Stimulated activated naive CD8-positive, alpha-beta T cell treated with anti-CD3 and anti-CD28 coated beads, Interleukin-15, Interleukin-2, amounts not matched to agents 100 U/mL and 50 U/mL, for 24 hours (primary cell): ENCODE measurements at regions not wholly inside any gene's neighbourhood (a gene's known extent, or its start where the extent isn't known, plus 50 kb on each side); places are given as distances from the start of the nearest gene placed in this dataset.
A peak's percentile ranks its signal among the peaks of the same experiment; 100 is the strongest.

Source experiments
- ATAC-seq: fragments of 150-1000 bp; cut with Tn5 transposase; one replicate; pipeline ENCODE4 v1.10.0; 2021
- DNase-seq: peaks from one replicate; pipeline ENCODE4 v3.0.0; 2021

DNA sequence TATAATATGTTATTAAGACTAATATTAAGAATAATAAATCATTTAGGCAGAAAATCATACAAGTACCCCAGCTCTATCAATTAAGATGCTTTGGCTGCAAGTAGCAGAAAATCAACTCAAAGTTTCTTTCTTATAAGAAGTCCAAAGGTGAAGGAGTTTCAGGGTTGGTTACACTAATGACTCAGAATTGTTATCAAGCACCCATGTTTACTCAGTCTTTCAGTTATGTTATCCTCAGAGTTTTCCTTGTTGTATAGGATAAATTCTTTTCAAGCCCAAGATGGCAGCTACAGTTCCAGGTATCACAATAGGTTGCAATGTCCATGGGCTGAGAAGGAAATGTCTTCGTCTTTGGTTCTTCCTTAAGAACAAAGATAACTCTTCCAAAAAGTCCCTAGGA, 163.6 kb downstream of the TNFSF18 start:
- ATAC-seq = no peak
- DNase-seq = no peak

DNA sequence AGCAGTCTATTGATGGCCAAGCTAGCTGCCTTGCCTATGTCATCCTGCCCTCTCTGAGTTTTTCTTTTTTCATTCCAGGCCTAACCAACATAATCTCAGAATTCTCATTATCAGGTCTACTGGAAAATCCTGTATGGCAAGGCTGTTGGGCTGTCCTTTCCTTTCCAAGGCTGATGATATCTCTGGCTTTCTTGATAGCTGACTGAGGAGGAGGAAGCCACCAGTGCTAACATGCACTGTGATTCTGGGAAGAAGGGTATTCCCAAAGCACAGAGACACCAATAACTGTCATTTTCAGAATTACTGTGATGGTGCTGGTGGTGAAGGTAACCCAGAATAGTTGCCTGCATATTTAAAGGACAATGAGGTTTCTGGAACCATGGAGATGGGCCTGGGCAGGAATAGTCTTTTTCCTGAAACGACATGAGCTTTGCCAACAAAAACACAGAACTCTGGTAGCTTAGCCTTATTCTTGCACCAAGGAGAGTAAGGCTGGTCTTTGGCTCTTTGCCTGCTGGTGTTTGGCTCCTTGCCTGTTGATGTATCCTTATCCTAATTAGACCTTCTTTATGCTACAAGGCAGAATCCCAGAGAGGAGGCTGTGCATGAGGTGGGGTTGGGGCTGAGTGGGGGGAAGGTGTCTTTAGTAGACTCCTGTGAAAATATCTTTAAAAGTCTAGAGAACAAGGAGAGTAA, 157.4 kb downstream of the TNFSF18 start:
- DNase-seq (no peak), ATAC-seq (peak; percentile 45)

DNA sequence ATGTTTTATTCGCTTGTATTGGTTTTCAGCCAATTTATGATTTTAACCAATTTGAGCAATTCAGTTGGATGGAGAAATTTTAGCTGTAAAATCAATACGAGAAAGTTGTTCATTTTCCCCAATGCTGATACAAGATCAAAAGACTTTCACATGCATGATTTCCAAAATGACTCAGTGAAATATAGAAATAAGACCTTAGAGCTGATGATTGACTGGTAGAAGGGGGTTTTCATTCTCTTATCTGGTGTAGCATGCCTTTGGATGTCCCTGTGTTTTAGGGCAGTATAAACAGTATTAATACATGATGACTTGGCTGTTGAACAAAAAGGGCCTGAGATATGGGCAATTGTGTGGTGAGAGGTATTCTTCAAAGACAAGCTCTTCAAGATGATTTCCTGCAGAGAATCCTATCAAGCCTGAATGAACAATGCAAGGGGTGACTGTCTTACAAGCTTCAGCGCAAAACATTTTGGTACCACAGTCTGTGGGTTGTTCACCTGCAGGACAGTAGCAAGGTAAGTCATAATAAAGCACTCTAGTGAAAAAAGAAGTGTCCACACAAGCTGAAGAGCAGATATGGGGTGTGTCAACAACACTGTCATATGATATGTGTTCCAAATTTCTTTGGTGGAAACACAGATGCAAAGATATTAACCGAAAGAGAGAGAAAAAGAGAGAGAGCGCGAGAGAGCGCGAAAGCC, 156.2 kb downstream of the TNFSF18 start:
- ATAC-seq (peak; percentile 56), DNase-seq (no peak)

DNA sequence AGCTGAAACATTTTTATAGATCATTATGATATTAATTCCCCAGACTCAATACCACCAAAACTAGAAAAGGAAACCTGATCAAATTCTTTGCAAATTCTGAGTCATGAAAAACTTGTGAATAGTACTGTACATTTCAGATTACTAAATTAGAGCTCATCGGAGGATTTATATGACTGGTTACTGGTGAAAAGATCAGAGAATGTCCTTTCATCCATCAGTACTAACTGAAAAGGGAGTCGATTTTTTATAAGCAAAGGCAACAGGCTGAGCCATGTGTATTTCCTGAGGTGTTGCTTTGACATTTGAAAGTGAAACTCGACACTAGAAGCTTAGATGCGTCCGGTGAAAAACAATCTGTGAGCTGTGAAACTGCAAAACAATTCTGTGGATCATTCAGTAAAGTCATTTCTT, 155.7 kb downstream of the TNFSF18 start:
- ATAC-seq = peak; percentile 76
- no peak for DNase-seq

DNA sequence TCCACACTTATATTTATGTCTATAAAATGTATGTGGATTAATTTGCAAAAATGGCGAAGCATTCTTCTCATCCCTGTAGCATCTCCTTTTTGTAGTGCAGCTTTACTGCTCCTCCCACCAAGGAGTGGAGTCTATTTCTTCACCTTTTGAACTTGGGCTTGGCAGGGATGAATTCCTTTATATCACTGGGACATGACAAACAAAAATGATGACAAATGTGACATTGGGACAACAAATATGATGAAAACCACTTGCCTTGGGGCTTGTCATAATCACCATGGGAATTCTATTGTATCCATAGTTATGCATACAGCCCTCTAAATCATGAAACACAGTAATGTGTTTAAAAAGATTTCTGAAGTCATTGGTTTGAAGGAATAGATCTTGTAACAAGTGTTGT, 155.0 kb downstream of the TNFSF18 start:
- DNase-seq (no peak), ATAC-seq (no peak)

DNA sequence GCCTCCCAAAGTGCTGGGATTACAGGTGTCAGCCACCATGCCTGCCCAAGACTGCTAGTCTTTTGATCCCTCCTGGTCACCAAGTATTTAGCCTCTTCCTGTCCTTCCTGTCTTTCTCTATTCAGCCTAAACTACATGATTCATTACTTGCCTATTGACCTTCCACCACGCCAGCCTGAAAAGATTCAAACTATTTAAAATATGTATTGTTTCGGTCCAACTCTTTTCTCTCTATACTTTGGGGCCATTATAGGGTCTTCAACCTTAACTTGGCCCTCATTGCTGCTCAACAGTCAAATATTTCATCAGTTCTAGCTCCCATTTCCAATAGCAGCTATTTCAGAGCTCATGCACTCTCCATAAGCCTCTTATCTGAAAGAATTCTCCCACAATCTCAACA, 153.0 kb downstream of the TNFSF18 start:
- DNase-seq (no peak), ATAC-seq (no peak)

DNA sequence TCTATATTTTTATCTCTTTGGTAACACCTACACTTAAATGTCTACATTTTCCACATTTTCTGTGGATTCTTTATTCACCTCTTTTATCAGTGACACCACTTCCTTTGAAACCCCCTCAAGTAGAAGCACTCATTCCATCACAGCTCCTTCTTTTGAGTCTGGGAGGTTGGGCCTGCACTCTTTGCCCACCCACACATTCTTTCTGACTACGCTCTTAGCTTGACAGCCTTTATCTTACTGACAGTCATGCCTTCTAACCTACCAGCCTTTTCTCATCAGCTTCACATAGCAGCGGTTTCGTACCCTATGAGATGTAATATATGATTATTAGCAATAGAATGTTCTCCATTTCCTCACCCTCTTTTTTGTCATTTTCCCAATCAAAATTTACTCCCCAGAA, 151.9 kb downstream of the TNFSF18 start:
- DNase-seq (peak; percentile 19), ATAC-seq (peak; percentile 62)

DNA sequence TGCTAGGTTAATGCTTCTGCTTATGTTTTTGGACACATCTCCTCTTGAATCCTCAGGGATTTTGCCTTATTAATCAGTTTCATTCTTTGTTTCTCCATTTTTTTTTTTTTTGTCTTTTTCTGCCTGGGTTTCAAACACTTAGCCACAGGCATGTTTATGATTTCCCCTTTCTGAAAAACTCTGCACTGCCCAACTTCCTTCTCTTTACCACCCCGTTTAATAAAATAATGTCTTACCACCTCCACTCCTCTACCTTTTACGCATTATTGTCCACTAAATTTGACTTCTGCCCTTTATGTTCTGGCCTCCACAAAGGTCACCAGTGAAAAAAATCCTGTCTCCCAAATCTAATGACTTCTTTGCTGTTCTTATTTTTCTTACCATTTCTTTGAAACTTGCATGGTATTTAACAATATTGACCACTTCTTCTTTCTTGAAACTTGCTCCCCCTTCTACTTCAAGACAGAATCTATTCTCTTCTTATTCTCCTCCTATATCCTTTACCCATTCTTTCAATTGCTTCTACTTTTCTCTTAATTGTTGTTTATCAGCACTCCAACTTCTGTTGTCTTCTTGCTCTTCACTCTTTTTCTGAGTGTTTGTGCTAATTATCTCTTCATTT, 150.3 kb downstream of the TNFSF18 start:
- no peak for ATAC-seq
- DNase-seq = no peak

DNA sequence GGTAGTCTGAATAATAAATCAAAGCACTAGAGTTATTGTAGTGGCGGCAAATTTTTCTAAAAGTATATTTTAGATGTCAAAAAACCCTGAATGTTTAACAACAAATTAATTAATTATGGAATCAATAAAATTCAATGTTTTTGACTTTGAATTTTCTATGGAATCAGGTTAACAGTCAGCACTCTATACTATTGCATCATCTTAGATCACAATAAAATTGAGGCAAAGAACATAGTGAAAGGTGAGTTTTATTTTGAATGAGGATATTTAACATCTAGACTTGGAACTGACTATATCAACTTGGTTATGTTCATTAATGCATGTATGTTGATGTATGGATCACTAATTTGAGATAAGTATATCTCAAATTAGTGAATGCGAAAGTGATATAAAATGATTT, 148.5 kb downstream of the TNFSF18 start:
- no peak for ATAC-seq
- DNase-seq = no peak

DNA sequence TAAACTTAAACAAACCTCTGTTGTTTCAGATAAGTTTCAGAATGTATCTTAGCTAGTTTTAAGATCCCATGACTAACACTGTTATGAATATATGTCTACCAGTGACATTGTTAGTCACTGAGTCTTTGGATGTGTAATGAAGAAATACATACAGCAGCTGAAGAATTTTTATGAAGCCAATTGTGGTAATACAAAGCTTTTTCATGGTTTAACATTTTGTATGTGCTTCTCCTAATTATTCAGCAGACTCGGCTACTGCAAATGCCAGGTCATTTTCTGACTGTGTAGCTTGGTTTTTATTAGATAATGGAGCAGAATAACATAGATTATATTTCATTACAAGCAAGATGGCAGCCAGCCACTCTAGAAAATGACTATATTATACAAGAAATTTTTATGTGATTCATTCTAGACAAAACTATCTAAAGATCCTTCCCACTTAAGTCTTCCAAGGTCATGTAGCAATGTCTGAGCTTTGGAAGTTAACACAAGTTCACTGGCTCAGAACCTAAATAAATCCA, 147.8 kb downstream of the TNFSF18 start:
- ATAC-seq (peak; percentile 88), DNase-seq (no peak)

DNA sequence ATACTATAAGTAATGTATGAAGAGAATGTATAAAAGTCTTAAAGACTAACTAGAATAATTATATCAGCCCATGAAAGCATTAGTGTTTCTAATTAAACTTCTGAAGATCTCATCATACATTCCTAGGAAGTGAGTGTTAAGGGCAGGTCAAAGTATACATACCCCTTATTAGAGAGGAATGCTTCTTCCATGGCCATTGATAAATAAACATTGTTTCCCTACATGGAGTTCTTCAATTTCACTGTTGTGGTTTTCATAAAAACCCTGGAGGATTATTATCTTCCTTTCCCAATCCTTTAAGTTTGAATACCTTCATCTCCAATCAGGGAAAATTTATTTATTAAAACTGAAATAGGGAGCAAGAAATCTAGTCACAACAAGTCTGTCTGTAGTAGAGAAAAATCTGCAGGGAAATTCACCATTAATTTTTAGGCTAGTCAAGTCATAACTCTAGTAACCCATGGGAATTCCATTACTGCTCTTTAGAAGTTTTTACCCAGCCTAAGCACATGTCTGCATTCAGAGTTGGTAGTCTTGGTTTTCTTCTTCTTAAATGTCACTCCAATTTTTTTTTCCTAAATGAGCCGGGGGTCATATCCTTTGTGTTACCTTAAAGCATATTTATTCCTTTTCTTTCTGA, 147.0 kb downstream of the TNFSF18 start:
- no peak for DNase-seq

DNA sequence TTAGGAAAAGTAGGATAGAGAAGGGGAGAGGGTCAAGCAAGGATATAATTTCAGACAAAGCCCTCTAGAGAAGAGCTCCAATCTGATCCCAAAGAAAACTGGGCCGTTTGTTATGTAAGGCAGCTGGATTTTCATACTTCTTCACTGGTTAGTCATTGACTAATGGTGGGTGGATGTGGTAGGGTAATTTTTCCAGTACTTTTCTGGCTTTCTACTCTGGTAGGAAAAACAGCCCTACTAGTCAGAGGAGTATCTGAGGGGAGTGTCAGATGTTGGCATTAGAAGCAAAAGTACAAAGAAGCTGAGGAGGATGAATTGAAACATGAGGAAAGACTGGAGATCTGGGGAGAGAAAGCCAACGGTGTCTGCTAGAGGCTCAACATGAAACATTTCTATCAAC, 145.3 kb downstream of the TNFSF18 start:
- no peak for DNase-seq
- ATAC-seq = no peak

More for the DNA sequence above, 147.0 kb downstream of the TNFSF18 start:
- no peak for ATAC-seq

DNA sequence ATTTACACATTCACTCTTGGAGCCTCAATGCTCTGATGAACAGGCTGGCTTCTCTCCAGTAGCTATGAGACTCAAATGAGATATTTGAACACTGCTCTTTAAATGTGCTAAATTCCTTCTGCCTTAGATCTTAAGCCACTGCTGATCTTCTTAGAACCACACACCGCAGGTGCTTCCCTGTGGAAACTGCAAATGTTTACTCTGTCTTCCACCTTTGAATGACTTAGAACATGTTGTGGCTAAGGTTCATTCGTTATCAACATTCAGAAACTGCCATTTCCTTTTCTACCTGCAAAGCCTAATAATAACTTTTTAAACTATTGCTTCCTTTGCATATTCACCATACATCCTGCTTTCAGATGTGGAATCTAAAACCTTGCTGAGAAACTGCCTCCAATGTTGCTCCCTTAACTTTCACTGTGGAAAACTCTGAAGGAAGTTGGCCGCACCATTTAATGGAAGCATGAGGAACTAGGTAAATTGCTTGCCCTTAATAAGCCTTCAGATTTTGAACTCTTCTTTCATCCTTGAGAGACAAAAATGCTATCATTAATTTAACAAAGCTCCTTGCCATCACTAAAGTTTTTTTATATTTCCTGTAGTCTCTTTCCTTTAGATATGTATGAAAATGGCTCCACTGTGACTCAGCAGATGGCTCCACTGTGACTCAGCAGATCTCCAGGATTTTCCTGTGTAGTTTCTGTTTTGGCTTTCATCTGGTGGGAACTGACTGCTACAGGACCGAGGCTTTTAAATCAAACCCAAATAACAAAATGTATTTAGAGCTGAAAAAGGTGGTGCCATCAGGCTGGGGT, 143.8 kb downstream of the TNFSF18 start:
- ATAC-seq (no peak), DNase-seq (no peak)

DNA sequence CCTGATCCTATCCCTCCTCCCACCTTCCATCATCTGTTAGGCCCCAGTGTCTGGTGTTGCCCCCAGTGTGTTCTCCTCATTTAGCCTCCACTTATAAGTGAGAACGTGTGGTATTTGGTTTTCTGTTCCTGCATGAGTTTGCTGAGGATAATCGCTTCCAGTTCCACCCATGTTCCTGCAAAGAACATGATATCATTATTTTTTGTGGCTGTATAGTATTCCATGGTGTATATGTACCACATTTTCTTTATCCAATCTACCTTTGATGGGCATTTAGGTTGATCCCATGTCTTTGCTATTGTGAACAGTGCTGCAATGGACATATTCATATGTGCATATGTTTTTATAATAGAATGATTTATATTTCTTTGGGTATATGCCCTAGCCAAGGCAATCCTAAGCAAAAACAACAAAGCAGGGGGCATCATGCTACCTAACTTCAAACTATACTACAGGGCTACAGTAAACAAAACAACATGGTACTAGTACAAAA, 142.9 kb downstream of the TNFSF18 start:
- ATAC-seq (no peak), DNase-seq (no peak)

DNA sequence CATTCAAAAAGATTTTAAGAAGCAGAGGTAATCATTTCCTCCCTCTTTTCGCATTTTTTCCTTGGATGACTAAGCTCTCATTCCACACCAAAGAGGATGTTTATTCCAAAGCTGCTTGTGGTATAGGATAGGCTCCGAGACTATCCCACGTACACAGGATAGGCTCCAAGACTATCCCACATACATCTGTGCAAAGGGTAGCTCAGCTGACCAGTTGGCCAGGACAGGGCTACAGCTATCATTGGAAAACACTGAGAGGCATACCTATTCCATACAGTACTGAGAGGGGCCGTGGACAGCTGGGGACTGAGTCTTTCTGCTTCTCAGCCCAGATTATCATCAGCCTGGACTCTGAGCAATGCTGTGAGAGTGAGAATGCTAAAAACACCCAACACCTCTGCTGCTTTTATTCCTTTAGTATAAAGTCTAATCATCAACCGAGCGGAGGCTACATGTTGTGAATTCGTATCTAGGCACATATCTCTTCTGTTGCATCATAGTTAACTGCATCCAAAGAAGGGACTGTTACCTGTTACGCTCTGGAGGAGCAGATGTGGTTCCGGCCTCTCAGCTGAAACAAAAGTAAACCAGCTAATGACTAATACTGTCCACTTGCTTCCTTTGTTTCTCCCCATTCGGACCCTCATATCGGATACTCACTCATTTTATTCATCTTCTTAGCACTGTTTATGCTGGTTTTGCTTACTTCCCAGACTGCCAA, 141.0 kb downstream of the TNFSF18 start:
- DNase-seq (no peak), ATAC-seq (no peak)

DNA sequence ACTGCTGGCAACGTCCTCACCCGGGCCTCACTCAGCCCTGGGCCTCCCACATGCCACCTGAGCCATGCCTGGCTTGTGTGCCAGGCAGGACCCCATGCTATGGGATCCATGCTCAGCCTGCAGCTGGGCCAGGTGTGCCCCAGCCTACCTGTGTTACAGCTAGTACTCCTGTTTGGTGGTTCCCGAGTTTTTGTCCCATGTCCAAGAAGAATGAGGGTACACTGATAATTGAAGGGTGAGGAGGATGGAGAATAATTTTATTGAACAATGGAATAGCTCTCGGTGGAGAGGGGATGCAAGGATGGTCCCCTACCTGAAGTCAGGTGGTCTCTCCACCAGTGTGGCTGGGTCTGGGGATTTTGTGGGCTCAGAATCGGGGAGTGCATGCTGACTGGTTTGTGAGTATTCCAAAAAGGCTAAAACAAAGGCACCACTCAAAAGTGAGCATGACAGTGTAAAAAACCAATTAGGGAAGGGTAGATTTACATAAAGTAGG, 137.9 kb downstream of the TNFSF18 start:
- DNase-seq (no peak), ATAC-seq (no peak)

DNA sequence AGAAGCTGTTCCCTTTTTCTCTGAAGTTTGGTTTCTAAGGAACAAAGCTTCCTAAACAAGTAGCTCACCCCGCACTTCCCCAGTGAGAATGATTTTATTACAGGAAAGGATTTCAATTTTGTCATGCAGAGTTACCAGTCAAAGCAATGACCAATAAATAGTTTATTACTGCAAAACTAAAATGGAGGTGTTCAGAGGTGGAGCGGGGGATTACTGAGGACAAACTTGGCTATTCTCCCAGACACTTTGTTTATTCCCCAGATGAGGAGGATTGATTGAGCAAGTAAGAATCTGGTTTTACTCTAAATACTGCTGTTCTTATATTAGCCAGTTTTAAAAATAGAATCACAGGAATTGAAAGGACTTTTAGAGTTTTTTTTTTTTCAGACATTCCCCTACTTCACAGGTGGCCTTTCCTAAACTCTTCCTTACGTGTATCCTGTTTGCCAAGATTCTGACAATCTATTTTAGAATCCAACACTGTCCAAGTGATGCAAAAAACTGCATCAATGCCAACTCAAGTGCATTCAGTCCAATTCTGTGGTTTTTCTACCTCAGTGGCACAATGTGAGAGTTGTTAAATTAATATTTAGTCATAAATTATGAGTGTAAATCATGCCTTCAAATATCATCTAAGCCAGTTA, 136.1 kb downstream of the TNFSF18 start:
- DNase-seq (no peak), ATAC-seq (no peak)

DNA sequence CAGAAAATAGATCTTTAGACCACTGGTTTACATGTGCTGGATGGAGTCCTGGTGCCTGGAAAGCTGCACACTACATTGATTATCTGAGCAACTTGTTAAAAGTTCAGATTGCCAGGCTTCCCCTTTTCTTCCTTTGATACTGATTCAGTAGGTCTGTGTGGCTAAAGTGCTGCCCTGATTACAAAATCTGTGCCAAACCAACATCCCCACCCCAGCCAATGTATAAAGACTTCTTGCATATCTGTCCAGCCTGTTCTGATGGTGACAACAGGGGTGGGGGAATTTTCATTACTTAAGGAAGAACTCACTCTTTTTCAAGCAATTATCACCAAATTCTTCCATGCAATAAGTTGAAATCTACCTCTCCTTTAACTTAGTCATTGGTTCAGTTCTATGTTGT, 135.5 kb downstream of the TNFSF18 start:
- DNase-seq (no peak), ATAC-seq (no peak)

DNA sequence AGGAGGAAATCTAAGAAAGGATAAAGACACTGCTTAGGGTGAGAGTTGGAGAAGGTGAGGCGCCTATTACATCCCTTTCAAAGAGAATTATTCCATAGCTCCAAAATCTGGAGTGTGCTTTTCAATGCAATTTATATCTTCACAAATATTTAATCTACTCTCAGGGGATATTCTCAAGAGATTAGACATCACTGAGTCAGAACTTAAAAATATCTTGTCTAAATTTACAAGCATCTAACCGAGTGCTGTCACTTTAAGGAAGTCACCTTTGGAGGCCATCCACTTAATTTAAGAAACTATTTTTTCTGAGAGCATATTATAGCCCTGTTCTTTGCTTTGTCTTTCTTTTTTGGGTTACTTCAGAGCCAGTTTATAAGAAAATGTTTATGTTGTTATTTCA, 134.6 kb downstream of the TNFSF18 start:
- no peak for DNase-seq
- ATAC-seq = no peak

DNA sequence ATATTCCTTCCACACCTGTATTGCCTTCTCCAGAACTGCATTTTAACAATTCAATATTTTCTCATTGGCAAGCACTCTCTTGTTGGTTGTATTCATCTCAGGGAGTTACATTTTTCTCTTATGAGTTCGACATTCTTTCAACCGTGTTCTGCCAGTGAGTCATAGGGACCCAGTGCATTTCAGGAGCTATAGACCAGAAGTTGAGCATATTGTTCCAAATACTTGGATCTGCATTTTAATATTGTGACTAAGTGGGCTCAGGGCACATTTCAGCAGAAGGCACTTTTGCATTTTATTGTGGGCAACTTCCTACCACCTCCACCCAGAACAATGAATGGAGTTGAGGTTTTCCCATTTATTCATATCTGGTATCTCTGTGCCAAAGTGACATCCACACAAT, 132.8 kb downstream of the TNFSF18 start:
- ATAC-seq (no peak), DNase-seq (no peak)
